CD4-positive, CD25-positive, alpha-beta regulatory T cell (primary cell): ENCODE measurements at regions not wholly inside any gene's neighbourhood (a gene's known extent, or its start where the extent isn't known, plus 50 kb on each side); places are given as distances from the start of the nearest gene placed in this dataset.
A peak's percentile ranks its signal among the peaks of the same experiment; 100 is the strongest.

Source experiments
- ATAC-seq, 2 donors: fragments of 150-1000 bp; cut with Tn5 transposase; one replicate each; pipeline ENCODE4 v1.10.0; 2021; ENCODE audit warnings: low read depth in 2 of 2, moderate number of reproducible peaks in 2 of 2, moderate library complexity in 1 of 2
- DNase-seq, 3 donors: peaks; one replicate each; pipeline versions ENCODE4 v3.0.0 to v3.0.0-alpha.2; 2012 to 2022; ENCODE audit warnings: mixed read lengths in 1 of 3
- H3K27ac ChIP-seq: one replicate; pipeline ENCODE4 v1.7.0; 2013; ENCODE audit warnings: mild to moderate bottlenecking, low read length; ENCODE audit not compliant: insufficient read depth, poor library complexity, severe bottlenecking
- H3K27me3 ChIP-seq: one replicate; pipeline ENCODE4 v1.7.0; 2013; ENCODE audit warnings: low read length; ENCODE audit not compliant: control insufficient read depth, insufficient read depth
- H3K36me3 ChIP-seq: one replicate; pipeline ENCODE4 v1.7.0; 2013; ENCODE audit warnings: mild to moderate bottlenecking, low read length, moderate library complexity; ENCODE audit not compliant: control insufficient read depth, insufficient read depth
- H3K4me1 ChIP-seq: 2 replicates; pipeline ENCODE4 v1.7.0; 2013; ENCODE audit warnings: mild to moderate bottlenecking, low read length; ENCODE audit not compliant: insufficient read depth, control insufficient read depth, poor library complexity, severe bottlenecking
- H3K4me3 ChIP-seq: one replicate; pipeline ENCODE4 v1.7.0; 2013; ENCODE audit warnings: low read depth, mild to moderate bottlenecking, low read length, moderate library complexity
- H3K9me3 ChIP-seq, 2 experiments: 1 replicate in 1 of 2; 2 replicates in 1 of 2; pipeline ENCODE4 v1.7.0; 2013; ENCODE audit warnings: low read length in 2 of 2, mild to moderate bottlenecking in 1 of 2, moderate library complexity in 1 of 2; ENCODE audit not compliant: control insufficient read depth in 2 of 2
- H3K27ac Mint-ChIP-seq, 3 donors: one replicate each; pipeline ENCODE4 v1.8.0; 2020 to 2022; ENCODE audit warnings: mild to moderate bottlenecking in 3 of 3, mixed read lengths in 3 of 3, moderate library complexity in 2 of 3
- H3K27me3 Mint-ChIP-seq: one replicate; pipeline ENCODE4 v1.8.0; 2022; ENCODE audit warnings: mild to moderate bottlenecking, mixed read lengths
- H3K36me3 Mint-ChIP-seq: one replicate; pipeline ENCODE4 v1.8.0; 2020; ENCODE audit warnings: mixed read lengths
- H3K4me1 Mint-ChIP-seq, 4 donors: one replicate each; pipeline ENCODE4 v1.8.0; 2020 to 2022; ENCODE audit warnings: mixed read lengths in 4 of 4, mild to moderate bottlenecking in 1 of 4
- H3K4me3 Mint-ChIP-seq, 4 donors: one replicate each; pipeline ENCODE4 v1.8.0; 2020 to 2022; ENCODE audit warnings: mild to moderate bottlenecking in 4 of 4, mixed read lengths in 4 of 4, moderate library complexity in 3 of 4
- H3K9me3 Mint-ChIP-seq, 7 donors: one replicate each; pipeline ENCODE4 v1.8.0; 2020 to 2022; ENCODE audit warnings: mixed read lengths in 7 of 7, mild to moderate bottlenecking in 3 of 7, moderate library complexity in 2 of 7

DNA sequence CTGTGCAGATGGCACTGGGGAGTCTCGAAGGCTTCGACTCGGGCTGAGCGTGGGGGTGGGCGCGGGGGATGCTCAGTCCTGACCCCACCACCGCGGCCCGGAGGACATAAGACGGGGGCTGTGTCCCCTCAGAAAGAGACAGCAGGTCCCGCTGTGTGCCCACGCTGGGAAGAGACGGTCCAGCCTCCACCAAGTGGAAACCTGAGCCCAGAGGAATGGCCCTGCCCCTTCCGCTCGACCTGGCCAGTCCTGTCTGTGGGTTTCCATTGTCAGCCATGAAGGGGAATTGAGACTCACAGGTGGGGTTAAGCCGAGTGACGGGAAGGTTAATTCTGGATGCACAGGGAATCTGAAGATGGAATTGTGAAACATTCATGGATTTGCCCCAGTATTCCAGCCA is 442.7 kb downstream of the PREX1 start:
- Histone ChIP-seq H3K4me3 (no peak overlapping the region), H3K9me3 (no peaks in the 10 kb centered on the region), H3K27ac (no peak overlapping the region), H3K27me3 (no peaks in the 10 kb centered on the region), H3K36me3 (no peaks in the 10 kb centered on the region), H3K4me1 (no peaks in the 10 kb centered on the region)
- Mint-ChIP-seq H3K9me3 (peaks cover 0 to 2% (median 0%) of the 10 kb centered on the region in 7 donors), H3K4me3 (no peak overlapping the region), H3K36me3 (no peaks in the 10 kb centered on the region), H3K27ac (no peak overlapping the region), H3K4me1 (no peaks in the 10 kb centered on the region), H3K27me3 (peaks cover 10% of the 10 kb centered on the region)
- ATAC-seq (no peak), DNase-seq (no peak)

DNA sequence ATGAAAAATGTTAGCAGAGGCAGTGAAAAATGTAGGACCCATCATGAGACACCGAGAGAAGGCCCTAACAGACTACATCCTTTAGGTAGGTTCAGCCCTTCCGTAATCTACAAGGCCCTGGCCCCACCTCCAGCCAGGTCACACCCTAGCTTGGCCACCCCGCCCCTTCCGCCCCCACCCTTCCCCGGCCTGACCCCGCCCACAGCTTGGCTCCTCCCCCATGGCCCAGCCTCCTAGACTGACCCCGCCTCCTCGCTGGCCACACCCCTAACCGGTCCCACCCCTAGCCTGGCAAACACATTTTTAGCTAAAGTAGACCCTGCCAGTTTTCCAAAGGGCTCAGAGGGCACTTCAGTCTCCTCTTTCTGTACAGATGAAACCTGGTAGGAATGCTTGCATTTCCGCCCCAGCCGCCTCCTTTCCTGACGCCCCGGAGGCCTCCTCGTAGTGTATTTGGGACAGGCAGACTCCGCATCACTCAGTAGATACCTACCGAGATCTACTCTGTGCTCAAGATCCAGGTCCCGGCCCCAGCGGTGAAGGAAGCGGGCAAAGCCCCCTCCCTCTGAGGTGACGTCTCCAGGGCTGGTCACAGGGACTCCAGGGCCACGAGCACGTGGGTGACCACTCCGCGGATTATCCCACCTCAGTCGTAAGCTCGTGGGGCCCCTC is 443.5 kb downstream of the PREX1 start:
- peaks cover 10% of the 10 kb centered on the region for H3K27me3 Mint-ChIP-seq
- no peak for ATAC-seq
- H3K36me3 Mint-ChIP-seq: no peaks in the 10 kb centered on the region
- H3K4me3 Mint-ChIP-seq: no peak overlapping the region
- Histone ChIP-seq H3K36me3 (no peaks in the 10 kb centered on the region), H3K4me1 (no peaks in the 10 kb centered on the region), H3K27me3 (no peaks in the 10 kb centered on the region), H3K4me3 (no peak overlapping the region), H3K27ac (no peak overlapping the region), H3K9me3 (no peaks in the 10 kb centered on the region)
- H3K27ac Mint-ChIP-seq: no peak overlapping the region
- peak in 1 of 3 donors; percentile 2 for DNase-seq
- no peaks in the 10 kb centered on the region for H3K4me1 Mint-ChIP-seq
- H3K9me3 Mint-ChIP-seq: peaks cover 0 to 2% (median 0%) of the 10 kb centered on the region in 7 donors

DNA sequence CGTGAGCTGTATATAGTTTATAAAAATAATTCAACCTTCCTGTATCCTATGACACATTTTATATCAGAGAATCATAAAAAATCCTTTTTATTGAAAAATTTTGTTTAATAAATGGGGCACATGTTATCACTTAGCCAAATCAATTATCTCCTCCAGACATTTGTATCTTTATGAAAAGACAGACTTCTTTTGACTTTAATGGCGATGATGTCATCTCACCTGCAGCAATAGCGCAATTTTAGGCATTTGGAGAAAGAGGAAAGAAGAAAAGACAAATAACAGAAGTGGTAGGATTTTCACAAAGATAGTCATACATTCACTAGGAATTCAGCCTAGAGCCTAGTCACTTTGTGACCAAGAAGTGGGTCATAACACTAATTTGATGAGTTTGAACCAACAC is 444.5 kb downstream of the PREX1 start:
- H3K27me3 Mint-ChIP-seq: peaks cover 6% of the 10 kb centered on the region
- Histone ChIP-seq H3K9me3 (no peaks in the 10 kb centered on the region), H3K4me1 (no peaks in the 10 kb centered on the region), H3K36me3 (no peaks in the 10 kb centered on the region), H3K27ac (no peak overlapping the region), H3K27me3 (no peaks in the 10 kb centered on the region), H3K4me3 (no peak overlapping the region)
- no peak overlapping the region for H3K4me3 Mint-ChIP-seq
- no peaks in the 10 kb centered on the region for H3K36me3 Mint-ChIP-seq
- H3K4me1 Mint-ChIP-seq: no peaks in the 10 kb centered on the region
- H3K27ac Mint-ChIP-seq: no peak overlapping the region
- peaks cover 0 to 2% (median 0%) of the 10 kb centered on the region in 7 donors for H3K9me3 Mint-ChIP-seq
- no peak for ATAC-seq
- DNase-seq: no peak

DNA sequence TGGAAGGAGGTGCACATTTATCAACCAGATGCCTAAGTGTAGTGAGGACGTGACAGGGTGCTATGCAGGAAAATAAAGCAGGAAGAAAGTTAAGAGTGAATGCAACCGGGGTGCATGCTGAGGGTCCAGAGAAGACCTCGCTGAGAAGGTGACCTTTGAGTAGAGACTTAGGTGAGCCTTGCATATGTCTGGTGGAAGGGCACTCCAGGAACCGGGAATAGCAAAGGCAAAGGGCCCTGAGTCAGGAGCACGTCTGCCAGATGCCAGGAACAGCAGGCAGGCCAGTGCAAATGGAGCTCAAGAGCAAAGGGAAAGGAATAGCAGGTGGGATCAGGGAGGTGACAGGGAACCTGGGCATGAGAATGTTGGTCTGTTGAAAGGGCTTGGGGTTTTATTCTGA is 445.5 kb downstream of the PREX1 start:
- Mint-ChIP-seq H3K4me1 (no peaks in the 10 kb centered on the region), H3K4me3 (no peak overlapping the region), H3K9me3 (peaks cover 0 to 2% (median 0%) of the 10 kb centered on the region in 7 donors), H3K36me3 (no peaks in the 10 kb centered on the region), H3K27me3 (peaks cover 5% of the 10 kb centered on the region), H3K27ac (no peak overlapping the region)
- H3K36me3 ChIP-seq: no peaks in the 10 kb centered on the region
- no peak overlapping the region for H3K4me3 ChIP-seq
- H3K27me3 ChIP-seq: no peaks in the 10 kb centered on the region
- H3K4me1 ChIP-seq: no peaks in the 10 kb centered on the region
- no peak overlapping the region for H3K27ac ChIP-seq
- no peaks in the 10 kb centered on the region for H3K9me3 ChIP-seq
- DNase-seq (no peak), ATAC-seq (no peak)

DNA sequence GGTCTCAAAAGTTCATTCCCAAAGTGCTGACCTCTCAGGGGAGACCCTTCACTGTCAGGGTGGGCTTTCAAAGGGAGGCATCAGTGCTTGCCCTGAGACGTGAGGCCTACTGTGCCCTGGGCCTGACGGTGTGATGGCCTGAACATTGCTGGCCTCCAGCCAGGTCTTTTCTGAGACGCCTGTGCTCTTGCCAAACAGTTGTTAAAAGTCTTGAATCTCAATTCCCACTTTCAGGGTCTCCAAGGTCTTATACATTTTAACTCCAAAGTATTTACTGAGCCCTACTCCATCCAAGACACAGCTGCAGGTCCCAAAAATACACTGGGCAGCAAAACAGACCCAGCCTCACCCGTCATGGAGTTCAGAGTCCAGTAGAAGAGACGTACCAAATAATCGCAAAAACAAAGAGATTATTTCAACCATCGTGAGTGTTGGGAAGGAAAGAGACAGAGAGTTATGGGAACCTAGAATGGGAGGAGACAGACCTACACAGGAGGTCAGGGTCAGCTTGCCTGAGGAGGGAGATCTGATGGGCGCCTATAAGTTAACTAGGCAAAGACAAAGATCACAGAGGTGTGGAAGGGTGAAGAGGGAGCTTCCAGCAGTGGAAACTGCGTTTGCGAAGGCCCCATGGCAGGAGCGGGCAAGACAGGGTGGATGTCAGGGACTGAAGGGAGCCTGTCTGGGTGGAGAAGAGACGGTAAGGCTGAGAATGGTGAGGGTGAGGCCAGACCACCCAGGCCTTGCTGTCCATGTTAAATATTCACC is 446.3 kb downstream of the PREX1 start:
- H3K27ac Mint-ChIP-seq: no peak overlapping the region
- H3K9me3 Mint-ChIP-seq: peaks cover 0 to 2% (median 0%) of the 10 kb centered on the region in 7 donors

DNA sequence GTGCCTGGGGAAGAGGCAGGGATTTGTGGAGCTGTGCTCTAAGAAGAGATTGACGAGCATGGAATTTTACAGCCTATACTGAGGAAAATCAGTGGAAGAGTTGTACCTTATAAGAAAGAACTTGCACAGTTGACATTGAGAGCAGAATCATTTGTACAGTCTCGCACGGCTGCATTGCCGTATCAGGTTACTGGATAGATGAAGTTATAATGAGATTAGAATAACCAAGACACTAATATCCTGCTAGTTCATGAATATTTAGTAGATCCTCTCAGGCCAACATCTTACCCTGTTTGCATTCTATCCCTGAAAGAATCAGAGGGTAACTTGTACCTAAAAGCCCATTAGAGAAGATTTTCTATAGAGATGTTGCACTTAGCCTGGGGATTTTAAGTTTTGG is 447.1 kb downstream of the PREX1 start:
- Mint-ChIP-seq H3K4me3 (no peak overlapping the region), H3K27me3 (peaks cover 13% of the 10 kb centered on the region), H3K36me3 (no peaks in the 10 kb centered on the region), H3K4me1 (no peaks in the 10 kb centered on the region), H3K27ac (no peak overlapping the region), H3K9me3 (peaks cover 0 to 2% (median 0%) of the 10 kb centered on the region in 7 donors)
- no peaks in the 10 kb centered on the region for H3K27me3 ChIP-seq
- no peak overlapping the region for H3K4me3 ChIP-seq
- H3K36me3 ChIP-seq: no peaks in the 10 kb centered on the region
- H3K27ac ChIP-seq: no peak overlapping the region
- H3K4me1 ChIP-seq: no peaks in the 10 kb centered on the region
- no peak for DNase-seq
- no peak for ATAC-seq
- no peaks in the 10 kb centered on the region for H3K9me3 ChIP-seq

More for the DNA sequence above, 446.3 kb downstream of the PREX1 start:
- no peak overlapping the region for H3K27ac ChIP-seq
- peaks cover 5% of the 10 kb centered on the region for H3K27me3 Mint-ChIP-seq
- H3K36me3 Mint-ChIP-seq: no peaks in the 10 kb centered on the region
- no peaks in the 10 kb centered on the region for H3K9me3 ChIP-seq
- H3K4me1 ChIP-seq: no peaks in the 10 kb centered on the region
- H3K36me3 ChIP-seq: no peaks in the 10 kb centered on the region
- no peak overlapping the region for H3K4me3 Mint-ChIP-seq
- ATAC-seq (no peak), DNase-seq (no peak)
- H3K27me3 ChIP-seq: no peaks in the 10 kb centered on the region
- H3K4me1 Mint-ChIP-seq: no peaks in the 10 kb centered on the region
- H3K4me3 ChIP-seq: no peak overlapping the region

DNA sequence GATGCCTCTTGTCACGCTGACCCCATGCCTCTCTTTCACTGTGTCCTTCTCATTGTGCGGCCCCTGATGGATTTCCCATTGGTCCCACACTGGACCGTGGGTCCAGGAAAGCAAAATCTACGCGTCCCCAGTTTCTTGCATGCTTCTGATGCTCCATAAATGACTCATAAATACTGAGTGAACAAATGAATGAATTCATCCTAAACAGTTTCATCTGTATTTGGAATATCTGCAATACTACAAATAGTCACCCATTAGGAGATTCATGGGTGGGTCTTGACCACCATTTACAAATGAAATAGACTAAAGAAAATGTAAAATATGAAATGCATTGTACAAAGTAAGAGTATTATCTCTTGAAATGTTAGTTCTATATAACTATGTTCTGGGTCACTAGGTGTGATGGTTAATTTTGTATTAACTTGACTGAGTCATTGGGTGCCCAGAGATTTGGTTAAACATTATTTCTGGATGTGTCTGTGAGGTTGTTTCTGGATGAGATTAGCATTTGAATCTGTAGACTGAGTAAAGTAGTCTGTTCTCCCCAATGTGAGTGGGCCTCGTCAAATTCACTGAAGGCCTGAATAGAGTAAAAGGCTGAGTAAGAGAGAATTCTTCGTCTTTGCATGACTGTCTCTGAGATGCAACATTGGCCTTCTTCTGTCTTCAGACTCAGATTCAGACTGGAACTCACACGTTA is 448.7 kb downstream of the PREX1 start:
- DNase-seq (no peak), ATAC-seq (no peak)
- Histone ChIP-seq H3K4me1 (no peaks in the 10 kb centered on the region), H3K4me3 (no peak overlapping the region), H3K9me3 (no peaks in the 10 kb centered on the region), H3K36me3 (no peaks in the 10 kb centered on the region), H3K27ac (no peak overlapping the region), H3K27me3 (no peaks in the 10 kb centered on the region)
- H3K9me3 Mint-ChIP-seq: peaks cover 0 to 2% (median 0%) of the 10 kb centered on the region in 7 donors
- H3K27me3 Mint-ChIP-seq: peaks cover 25% of the 10 kb centered on the region
- H3K36me3 Mint-ChIP-seq: no peaks in the 10 kb centered on the region
- no peaks in the 10 kb centered on the region for H3K4me1 Mint-ChIP-seq
- H3K27ac Mint-ChIP-seq: no peak overlapping the region
- H3K4me3 Mint-ChIP-seq: no peak overlapping the region
